NCI-H1417 treated with DMSO at 0.1 percent for 48 hours (cell line): ENCODE measurements at regions not wholly inside any gene's neighbourhood (a gene's known extent, or its start where the extent isn't known, plus 50 kb on each side); places are given as distances from the start of the nearest gene placed in this dataset.

Source experiments
- DNase-seq: peaks from one replicate; lab custom pipeline; 2025; lab: John Stamatoyannopoulos, UW

DNA sequence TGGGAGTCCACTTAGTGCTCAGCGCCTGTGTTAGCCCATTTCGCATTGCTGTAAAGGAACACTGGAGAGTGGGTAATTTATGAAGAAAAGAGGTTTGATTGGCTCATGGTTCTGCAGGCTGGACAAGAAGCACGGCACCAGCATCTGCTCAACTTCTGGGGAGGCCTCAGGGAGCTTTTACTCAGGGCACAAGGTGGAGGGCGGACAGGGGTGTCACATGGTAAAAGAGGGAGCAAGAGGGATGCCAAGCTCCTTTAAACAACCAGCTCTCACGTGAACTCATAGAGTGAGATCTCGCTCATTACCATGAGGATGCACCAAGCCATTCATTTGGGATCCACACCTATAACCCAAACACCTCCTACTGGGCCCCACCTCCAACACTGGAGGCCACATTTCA, 181.4 kb upstream of the TLE3 start:
- no peak for DNase-seq

DNA sequence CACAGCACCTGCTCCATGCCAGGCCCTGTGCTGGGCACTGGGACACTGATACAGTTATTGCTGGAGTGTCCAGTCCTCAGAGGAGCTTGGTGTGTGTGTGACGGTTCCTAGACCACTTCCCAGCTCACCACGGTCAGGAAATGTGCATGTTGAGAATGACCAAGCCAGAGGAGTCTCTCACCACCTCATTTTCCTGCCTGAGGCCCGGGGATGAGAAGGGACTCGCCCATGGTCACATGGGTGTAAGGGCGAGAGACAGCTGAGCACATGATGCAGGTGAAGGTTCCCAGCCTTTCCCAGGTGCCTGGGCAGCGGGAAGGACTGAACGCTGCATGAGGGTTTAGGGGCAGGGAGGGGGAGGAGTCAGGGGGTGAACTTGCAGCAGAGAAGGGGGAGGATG, 180.9 kb upstream of the TLE3 start:
- no peak for DNase-seq

DNA sequence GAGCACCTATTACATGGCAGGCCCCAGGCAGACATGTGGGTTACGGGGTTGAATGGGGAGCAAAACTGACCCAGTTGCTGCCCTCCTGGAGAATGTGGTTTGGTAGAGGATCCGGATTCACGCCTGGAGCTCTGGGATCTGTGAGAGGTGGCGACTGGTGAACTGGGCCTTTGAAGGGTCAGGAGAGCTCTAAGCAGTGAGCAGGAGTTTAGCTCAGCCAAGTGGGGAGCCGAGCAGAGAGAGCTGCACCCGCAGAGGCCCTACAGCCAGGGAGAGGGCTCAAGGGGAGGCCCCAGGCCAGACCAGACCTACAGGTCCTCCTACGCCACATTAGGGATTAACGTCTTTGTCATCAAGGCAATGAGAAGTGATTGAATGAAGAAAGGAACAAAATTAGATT, 179.8 kb upstream of the TLE3 start:
- no peak for DNase-seq

DNA sequence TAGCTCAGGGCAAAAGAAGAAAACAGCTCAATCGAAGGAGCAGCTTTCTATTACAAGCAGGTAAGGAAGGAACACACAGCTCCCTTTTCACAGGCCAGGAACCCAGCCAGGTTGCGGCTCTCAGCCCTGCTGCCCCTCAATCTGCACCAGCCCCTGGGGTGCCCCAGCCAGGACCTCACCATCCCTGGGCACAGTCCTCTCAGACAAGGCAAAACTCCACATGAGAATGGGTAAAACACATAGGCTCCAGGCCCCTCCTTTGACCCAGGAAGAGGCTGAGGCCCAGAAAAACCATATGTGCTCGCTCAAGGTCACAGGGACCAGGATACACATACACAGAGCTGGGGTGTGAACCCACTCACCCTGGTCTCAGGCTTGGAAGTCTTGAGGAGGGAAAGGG, 178.7 kb upstream of the TLE3 start:
- no peak for DNase-seq

DNA sequence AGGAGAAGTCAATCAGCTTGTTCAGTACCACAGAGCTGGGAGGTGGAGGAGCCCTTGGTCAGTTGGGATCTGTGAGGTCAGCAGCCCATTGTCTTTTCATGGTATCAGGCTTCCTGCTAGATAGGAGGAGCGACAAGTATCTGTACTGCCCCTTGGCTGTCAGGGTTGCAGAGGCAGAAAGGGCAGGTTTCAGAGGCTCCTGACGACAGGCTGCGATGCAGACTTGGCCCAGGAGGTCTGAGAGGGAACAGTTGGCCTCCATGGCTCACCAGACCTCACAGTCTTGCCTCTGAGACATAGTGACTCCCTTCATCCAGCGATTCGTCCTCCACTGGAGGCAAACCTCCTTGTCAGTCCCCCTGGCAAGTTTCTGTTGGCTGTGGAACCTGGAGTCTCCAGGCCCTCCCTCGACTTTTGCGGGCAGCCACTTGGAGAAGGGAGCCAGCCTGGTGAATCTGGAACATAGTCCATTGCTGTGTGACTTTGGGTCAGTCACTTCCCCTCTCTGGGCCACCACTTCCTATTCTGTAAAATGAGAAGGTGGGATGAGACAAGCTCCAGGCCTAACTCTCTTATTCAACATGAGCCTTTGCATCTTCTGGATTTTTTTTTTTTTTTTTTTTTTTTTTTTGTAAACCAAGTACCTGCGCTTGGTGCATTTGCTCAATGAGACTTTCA, 177.9 kb upstream of the TLE3 start:
- no peak for DNase-seq

DNA sequence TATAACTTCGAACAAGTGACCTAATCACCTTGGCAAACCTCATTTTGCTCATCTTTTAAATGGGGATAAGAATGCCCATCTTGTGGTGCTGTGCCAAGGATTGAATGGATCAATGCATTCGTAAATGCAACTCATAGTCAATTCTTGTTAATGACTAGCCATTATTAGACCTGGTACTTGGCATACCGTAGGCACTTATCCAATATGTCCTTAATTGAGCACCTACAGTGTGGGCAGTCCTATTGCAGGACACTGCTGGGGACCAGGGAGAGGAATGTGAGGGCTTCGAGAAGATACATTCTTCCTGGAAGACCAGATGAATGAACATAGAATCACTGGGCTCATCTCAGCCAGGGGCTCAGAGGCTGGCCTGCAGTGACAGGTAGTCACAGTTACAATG, 177.2 kb upstream of the TLE3 start:
- no peak for DNase-seq

DNA sequence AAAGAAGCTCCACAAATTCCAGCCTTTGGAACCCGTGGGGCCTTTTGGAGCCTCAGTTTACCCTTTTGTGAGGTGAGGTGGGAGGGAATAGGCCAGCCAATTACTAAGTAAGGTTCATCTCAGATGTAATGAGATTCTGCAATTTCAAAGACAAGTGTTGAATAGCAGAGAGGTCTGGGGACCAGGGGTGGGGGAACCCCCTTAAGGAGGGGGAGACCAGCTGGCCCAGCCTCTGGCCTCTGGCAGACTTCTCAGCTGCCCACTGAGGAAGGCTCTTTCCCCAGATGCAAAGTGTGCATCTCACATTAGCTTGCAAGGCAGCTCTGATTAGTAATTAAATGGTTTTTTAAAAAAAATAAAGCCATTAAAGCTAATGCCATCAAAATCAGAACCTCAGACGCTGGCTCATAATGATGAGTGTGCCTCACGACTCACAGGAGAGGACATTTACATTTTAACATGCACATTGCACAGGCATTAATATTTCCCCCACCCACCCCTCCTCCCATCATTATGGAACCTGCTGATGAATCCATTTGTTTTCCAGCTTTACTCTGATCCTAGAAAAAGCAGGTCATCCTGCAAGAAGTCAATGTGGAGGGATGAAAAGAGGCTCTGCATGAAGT, 176.7 kb upstream of the TLE3 start:
- no peak for DNase-seq

DNA sequence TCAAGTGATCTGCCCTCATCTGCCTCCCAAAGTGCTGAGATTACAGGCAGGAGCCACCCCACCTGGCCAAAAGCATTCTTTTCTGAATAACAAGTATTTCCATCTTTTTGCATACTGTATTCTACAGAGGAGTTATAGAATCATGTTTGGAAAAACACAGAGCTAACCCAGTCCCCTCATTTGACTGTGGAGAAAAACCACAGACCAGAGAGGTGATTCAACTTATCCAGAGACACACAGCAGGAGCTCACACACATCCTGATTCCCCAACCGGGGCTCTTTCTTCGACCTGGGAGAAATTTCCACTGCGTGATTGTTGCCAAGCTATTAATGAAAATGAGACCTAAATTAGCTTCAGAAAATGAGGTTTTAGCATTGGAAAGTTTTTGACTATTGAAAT, 176.1 kb upstream of the TLE3 start:
- no peak for DNase-seq

DNA sequence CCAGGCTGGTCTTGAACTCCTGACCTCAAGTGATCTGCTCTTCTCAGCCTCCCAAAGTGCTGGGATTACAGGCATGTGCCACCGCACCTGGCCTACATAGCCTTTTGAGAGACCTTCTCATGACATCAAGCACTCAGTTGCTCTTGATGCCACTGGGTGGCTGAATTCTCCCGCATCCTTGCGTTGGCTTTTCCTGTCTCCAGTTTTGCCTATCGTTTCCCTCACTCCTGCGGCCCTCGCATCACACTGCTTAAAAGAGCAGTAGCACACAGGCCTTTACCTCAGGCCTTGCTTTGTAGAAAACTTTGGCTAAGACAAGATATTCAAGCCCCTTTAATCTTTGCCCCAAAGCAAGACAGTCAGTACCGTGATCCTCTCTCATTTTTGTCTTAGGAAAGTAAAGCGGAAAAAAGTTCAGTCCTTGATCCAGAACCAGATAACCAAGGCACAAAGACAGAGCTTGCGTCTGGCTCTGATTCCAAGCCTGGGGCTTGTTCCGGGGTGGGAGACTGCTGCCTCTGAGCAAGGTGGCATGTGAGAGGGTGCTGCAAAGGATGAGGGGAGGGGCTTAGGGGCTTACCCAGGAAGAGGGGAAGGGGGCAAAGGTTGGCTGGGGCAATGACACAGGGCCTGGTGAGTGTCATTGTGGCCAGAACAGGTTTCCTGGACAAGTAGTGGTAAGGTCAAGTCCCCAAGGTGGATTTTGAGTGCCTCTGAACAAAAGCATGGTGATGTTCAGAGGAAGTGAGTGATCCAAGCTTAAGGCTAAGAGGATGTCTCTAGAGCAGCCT, 175.0 kb upstream of the TLE3 start:
- no peak for DNase-seq

DNA sequence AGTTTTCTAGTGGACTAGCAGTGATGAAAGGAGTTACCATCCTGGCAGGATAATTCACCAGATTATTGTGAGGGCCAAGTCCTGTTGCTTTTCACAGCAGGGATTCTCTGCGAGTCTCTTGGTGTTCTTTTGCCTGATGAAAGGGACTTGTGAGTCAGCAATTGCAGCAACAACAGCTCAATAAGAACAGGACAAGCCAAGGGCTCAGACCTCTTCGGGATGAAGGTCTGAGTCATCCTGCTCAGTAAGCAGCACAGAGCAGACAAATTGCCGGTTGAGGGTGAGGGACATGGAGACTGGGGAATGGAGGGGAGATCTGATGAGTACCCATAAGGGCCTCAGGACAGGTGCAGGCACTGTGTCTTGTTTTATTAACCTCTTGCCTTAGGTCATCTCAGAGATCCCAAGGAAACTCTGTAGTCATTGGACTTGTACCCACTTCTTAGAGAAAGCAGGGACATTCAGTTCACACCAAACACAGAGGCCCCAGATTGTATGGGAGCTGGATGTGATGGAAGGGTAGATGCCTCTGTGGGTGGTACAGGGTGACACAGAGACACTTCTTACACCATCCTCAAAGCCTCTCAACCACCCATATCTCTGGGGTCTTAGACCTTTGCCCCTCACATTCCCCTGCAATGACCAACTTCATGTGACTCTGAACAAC, 173.8 kb upstream of the TLE3 start:
- no peak for DNase-seq

DNA sequence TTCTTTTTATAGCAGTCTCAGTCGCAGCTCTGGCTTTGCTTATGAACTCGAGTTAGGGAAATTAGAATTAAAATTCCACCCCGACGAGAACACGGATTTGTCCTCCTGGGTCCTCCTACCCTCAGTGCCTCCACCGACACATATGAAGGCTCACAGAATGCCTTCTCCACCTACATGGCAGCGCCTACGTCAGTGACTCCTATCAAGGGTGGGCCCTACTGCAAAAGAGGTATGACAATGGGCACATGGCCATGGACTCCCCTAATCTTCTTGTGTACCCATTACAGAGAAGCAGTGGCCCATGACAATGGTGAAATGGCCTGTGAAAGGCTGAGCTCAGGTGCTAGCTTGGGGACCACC, 173.0 kb upstream of the TLE3 start:
- DNase-seq = no peak

DNA sequence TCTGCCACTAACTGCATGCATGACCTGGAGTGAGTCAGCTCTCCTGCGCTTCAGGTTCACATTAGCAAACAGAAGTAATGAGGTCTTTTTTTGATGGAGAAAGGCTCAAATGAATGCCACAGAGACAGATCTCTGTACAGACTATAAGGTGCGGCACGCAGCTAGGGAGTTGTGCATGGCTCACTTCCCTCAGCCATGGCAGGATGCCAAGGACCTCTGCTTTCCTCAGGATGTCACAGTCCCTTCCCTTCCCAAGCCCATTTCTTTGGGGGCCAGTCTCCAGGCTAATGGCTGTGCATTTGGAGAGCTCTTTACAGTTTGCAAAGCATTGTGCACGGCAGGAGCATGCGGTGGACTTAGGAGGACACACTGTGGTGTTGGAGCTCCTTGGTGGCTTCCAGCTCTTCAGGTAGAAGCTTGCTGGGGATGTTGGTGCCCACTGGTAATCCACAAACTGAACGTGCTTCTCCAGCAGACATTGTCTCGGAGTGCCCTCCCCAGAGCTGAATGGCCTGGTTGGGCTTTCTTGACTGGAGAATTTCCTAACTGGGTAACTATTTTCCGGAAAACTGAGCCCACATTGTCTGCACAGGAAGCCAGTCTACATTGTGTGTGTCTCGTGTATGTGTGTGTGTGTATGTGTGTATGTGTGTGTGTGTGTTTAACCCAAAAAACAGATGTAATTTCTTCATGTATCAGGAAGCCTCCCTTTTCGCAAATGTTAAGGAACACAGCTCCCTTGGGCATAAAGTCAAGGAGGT, 172.5 kb upstream of the TLE3 start:
- DNase-seq = no peak

DNA sequence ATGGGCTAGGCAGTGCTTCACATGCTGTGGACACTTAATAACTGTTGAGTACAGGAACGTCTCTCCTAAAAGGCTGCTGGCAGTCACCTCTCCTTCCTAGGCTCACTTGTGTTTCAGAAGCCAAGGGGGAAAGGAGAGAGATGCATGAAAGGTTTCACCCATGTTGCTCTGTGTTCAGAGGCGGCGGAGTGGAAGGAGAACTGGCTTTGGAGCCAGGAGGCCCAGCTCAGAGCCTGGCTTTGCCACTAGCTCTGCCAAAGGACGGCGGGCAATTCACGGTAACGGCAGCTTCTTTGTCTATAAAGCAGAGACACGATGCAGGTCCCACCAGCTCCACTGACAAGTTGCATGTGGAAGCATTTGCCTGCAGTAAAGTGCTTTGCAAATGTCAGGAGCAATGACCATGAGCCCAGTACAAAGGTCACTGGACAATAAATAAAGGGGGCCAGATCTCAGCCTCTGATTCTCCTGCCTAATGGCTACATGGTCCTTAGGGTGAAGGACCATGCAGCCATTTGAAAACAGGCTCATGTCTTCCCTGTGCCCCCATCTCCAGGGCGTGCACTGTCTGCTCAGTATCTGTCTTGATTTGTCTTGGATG, 171.7 kb upstream of the TLE3 start:
- DNase-seq = no peak

DNA sequence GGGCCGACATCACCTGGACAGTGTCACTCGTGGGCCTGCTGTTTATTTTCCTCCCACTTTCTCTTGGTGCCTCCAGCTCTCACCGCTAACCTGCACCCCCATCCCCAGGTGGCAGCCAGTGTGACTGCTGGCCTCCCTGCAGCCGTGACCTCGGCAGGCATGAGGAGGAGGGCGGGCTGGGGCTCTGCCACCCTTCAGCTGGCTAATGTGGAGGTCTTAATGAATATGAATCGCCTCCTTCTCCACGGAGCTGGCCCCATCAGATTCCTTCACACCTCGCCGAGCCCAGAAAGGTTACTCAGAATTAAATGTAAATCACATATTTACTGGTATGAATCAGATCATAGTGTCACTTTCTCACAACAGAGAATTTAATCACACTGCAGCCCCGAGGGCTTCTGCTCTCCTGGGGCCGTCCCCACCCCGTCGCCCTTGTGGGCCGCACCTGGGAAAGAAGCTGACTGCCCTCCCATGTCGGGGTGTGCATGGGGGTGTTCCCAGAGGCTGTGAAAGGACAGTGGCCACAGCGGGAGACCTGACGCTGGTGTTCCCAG, 171.1 kb upstream of the TLE3 start:
- no peak for DNase-seq

DNA sequence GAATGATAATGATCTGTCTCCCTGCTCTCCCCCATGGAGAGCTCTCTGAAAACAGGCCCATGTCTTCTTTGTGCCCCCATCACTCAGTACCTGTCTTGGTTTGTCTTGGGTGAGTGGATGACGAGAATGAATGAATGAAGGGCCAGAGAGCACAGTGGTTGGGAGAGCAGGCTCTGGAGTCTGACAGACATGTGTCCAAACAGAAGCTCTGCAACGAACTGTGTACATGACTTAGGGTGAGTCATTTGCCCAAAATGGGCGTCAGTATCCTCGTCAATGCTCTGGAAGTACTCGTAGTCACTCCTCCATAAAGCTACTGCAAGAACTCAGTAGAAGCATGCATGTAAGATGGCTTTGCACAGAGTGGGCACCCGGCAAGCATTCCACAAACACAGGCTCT, 170.2 kb upstream of the TLE3 start:
- no peak for DNase-seq

DNA sequence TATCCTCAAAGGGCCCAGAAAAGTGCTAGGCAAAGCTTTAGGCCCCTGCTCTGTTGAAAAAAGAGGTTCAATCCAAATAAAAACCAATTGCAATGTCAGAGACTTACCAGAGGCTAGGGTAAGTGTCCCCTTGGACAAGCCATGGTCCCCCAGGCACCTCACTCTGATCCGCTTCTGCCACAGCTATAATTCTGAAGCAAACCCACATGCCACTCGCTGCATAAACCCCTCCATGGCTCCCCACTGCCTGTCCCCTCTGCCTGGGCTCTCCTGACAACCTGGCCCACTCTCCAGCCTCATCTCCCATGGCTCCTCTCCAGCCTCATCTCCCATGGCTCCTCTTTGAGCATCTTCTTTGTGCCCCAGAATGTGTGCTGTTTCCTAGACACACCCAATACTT, 169.6 kb upstream of the TLE3 start:
- DNase-seq = no peak

DNA sequence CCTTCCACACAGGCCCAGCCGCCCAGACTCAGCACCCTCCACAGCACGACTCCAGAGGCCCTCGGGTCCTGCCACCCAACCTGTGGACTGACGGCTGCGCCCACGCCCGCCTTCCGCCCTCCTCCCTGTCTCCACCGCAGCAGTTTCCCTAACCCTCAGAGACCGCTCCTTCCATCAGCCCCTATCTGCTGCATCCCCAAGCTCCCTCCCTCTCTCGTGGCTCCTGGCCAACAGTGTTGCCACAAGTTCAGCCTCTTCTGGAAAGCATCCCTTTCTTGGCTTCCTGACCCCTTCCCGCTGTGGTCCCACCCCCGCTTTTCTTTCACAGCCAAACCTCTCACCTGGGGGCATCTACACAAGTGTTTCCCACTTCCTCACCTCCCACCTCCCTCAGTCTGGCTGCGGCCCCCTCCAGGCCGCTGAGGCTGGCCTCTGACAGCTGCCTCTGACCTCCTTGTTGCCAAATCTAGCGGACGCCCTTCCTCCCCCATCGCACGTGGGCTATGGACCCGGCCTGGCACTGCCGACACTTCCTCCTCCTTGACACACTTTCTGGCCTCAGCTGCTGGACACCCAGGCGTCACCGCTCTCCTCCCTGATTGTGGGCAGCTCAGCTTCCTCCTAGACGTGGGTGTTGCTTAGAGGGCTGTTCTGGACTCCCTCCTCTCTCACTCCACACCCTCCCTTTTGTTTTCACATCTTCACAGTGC, 168.8 kb upstream of the TLE3 start:
- no peak for DNase-seq

DNA sequence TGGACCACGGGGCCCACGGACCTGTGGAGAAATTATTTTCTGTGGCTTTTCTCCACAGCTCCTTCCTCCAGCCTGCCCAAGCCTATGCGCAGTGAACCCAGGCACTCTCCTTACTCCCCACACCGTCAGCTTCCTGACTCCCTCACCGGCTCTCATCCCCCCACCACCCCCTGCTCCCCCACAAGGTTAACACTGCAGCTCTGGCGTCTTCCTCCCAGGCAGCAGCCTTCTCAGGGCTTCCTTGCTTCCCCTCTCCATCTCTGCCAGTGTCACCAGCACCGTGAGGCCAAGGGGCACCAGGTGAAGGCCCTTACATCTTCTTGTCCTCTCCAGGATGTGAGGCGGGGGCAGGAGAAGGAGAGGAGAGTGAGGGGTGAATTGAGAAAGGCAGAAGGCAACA, 168.3 kb upstream of the TLE3 start:
- no peak for DNase-seq

DNA sequence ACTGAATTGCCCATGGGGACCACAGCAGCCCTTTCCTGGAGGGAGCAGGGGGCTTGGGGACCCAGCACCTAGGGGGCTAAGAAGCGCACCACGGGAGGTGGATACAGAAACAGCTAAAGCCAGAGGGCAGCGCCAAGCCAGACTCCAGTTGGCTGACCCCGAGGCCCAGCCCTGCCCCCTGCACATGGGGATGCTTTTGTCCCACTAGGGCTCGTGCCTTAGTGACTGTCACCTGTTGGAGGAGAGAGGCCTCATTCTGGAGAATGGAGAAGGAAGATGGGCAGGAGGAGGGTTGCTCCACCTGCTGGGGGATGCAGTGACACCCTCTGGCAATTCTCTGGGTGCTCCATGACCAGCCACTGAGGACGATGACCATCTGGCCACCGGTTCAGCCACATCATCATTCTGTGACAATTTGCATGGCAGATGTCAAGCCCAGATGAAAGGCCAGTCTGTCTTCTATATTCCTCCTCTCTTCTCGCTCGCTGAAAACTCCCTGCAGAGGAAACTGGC, 167.8 kb upstream of the TLE3 start:
- no peak for DNase-seq

DNA sequence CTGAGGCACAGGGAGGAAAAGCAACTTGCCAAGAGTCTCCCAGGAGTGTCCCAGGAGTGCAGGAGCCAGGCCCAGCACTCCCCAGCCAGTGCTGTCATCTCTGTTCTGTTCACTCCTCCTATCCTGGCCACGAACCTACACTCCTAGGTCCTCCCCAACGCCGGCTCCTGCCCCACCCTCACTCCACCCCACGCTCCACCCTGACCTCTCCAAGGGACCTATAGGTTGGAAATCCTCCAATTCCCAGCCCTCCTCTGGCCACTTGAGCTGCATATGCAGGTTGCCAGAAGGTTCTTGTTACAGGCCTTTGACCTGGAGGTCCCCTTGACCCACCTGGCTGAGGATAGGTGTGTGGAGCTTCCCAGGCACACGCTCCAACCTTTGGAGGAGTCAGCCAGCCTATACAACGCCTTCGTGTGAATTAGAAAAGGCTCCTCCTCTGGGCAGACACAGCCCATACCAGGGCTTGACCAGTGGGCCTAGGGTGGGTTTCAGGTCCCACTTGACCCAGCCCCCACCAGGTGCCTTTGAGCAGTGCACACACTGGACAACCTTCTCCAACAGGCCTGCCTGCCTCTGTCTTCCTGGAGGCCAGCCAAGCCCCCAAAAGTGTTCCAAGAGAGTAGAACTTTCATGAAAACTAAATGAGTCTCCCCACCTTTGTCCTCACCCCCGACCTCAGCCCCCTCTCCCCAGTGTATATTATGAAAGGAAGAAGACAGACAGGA, 167.2 kb upstream of the TLE3 start:
- no peak for DNase-seq
